Neural progenitor cell (in vitro differentiated cells): ENCODE measurements at regions not wholly inside any gene's neighbourhood (a gene's known extent, or its start where the extent isn't known, plus 50 kb on each side); places are given as distances from the start of the nearest gene placed in this dataset.

Experiments used
- DNase-seq: peaks from one replicate; pipeline ENCODE4 v3.0.0-alpha.2; 2016; ENCODE audit warnings: low spot score
- H2AFZ ChIP-seq: fragments of 200-600 bp; sonication (generic); replicated peaks from 2 replicates; pipeline ENCODE4 v1.6.1; 2016; ENCODE audit warnings: antibody characterized with exemption
- H3F3A ChIP-seq: fragments of 200-600 bp; sonication (generic); 2 replicates; pipeline ENCODE4 v1.6.1; 2016; ENCODE audit warnings: antibody characterized with exemption, low read depth
- H3K27ac ChIP-seq: fragments of 200-600 bp; sonication (generic); 2 replicates; pipeline ENCODE4 v1.5.1; 2016; ENCODE audit warnings: mild to moderate bottlenecking
- H3K27me3 ChIP-seq: fragments of 200-600 bp; sonication (generic); 2 replicates; pipeline ENCODE4 v1.6.1; 2016; ENCODE audit warnings: mild to moderate bottlenecking, moderate library complexity
- H3K36me3 ChIP-seq: fragments of 200-600 bp; sonication (generic); 2 replicates; pipeline ENCODE4 v1.5.1; 2016
- H3K4me1 ChIP-seq: fragments of 200-600 bp; sonication (generic); 2 replicates; pipeline ENCODE4 v1.6.1; 2016; ENCODE audit warnings: mixed run types
- H3K4me2 ChIP-seq: fragments of 200-600 bp; sonication (generic); 2 replicates; pipeline ENCODE4 v1.6.1; 2016
- H3K4me3 ChIP-seq: fragments of 200-600 bp; sonication (generic); 2 replicates; pipeline ENCODE4 v1.5.1; 2016
- H3K79me2 ChIP-seq: fragments of 200-600 bp; sonication (generic); 2 replicates; pipeline ENCODE4 v1.6.1; 2016; ENCODE audit warnings: low read depth
- H3K9ac ChIP-seq: fragments of 200-600 bp; sonication (generic); 2 replicates; pipeline ENCODE4 v1.6.1; 2016
- H3K9me3 ChIP-seq: fragments of 200-600 bp; sonication (generic); 2 replicates; pipeline ENCODE4 v1.5.1; 2016; ENCODE audit warnings: low read depth
- H4K20me1 ChIP-seq: fragments of 200-600 bp; sonication (generic); 2 replicates; pipeline ENCODE4 v1.6.1; 2016; ENCODE audit warnings: low read depth
- H3K27ac Mint-ChIP-seq: 3 replicates; pipeline ENCODE4 v1.8.0; 2021; ENCODE audit warnings: mixed read lengths
- H3K27me3 Mint-ChIP-seq: 2 replicates; pipeline ENCODE4 v1.8.0; 2022; ENCODE audit warnings: low read depth, mild to moderate bottlenecking, inconsistent platforms, moderate library complexity, mixed read lengths; ENCODE audit not compliant: insufficient read depth
- H3K36me3 Mint-ChIP-seq: 3 replicates; pipeline ENCODE4 v1.8.0; 2021; ENCODE audit warnings: mixed read lengths
- H3K4me1 Mint-ChIP-seq: 3 replicates; pipeline ENCODE4 v1.8.0; 2021; ENCODE audit warnings: mixed read lengths
- H3K4me3 Mint-ChIP-seq: 3 replicates; pipeline ENCODE4 v1.8.0; 2021; ENCODE audit warnings: mild to moderate bottlenecking, moderate library complexity, mixed read lengths
- H3K9me3 Mint-ChIP-seq: 3 replicates; pipeline ENCODE4 v1.8.0; 2020; ENCODE audit warnings: mixed read lengths
- EZH2 ChIP-seq: fragments of 200-600 bp; sonication (generic); IDR thresholded peaks from 2 replicates; pipeline ENCODE4 v1.6.1; 2017; ENCODE audit warnings: antibody characterized with exemption, mild to moderate bottlenecking, moderate library complexity
- EZH2phosphoT487 ChIP-seq: fragments of 200-600 bp; sonication (generic); IDR thresholded peaks from 2 replicates; pipeline ENCODE4 v1.6.1; 2017; ENCODE audit warnings: antibody characterized with exemption
- TF ChIP-seq, protein P1 (sequence below): fragments of 200-600 bp; sonication (generic); IDR thresholded peaks from 2 replicates; pipeline ENCODE4 v1.5.1; 2017; ENCODE audit warnings: antibody characterized with exemption, mild to moderate bottlenecking

DNA sequence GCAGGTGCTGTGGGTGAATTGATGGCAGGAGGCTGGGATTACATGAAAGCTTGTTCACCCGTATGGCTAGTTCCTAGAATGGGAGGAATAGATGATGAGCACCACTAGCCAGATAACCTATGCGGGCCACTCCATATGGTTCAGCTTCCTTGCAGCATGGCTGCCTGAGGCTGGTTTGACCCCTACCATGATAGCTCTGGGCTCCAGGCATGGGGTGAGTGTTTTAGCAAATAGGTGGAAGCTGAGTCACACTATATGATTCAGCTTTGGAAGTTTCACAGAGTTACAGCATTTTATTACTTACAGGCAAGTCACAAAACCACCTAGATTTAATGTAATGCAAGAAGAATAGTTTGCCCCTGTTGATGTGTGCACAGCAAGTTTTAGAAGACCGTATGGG, 603.2 kb downstream of the STIM2 start:
- no peaks in the 10 kb centered on the region for H4K20me1 ChIP-seq
- no peaks in the 10 kb centered on the region for H3K36me3 ChIP-seq
- Mint-ChIP-seq H3K4me3 (no peak overlapping the region), H3K27ac (no peak overlapping the region), H3K36me3 (no peaks in the 10 kb centered on the region), H3K27me3 (peaks cover 2% of the 10 kb centered on the region), H3K9me3 (peaks cover 2% of the 10 kb centered on the region), H3K4me1 (peaks cover 8% of the 10 kb centered on the region)
- no peak overlapping the region for H3K4me3 ChIP-seq
- no peaks in the 10 kb centered on the region for H3F3A ChIP-seq
- no peaks in the 10 kb centered on the region for H3K79me2 ChIP-seq
- H3K9ac ChIP-seq = no peak overlapping the region
- no peak overlapping the region for H3K4me2 ChIP-seq
- no peak overlapping the region for H3K27ac ChIP-seq
- TF ChIP-seq, protein P1, sequence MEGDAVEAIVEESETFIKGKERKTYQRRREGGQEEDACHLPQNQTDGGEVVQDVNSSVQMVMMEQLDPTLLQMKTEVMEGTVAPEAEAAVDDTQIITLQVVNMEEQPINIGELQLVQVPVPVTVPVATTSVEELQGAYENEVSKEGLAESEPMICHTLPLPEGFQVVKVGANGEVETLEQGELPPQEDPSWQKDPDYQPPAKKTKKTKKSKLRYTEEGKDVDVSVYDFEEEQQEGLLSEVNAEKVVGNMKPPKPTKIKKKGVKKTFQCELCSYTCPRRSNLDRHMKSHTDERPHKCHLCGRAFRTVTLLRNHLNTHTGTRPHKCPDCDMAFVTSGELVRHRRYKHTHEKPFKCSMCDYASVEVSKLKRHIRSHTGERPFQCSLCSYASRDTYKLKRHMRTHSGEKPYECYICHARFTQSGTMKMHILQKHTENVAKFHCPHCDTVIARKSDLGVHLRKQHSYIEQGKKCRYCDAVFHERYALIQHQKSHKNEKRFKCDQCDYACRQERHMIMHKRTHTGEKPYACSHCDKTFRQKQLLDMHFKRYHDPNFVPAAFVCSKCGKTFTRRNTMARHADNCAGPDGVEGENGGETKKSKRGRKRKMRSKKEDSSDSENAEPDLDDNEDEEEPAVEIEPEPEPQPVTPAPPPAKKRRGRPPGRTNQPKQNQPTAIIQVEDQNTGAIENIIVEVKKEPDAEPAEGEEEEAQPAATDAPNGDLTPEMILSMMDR = no peak
- TF ChIP-seq EZH2phosphoT487 (no peak), EZH2 (no peak)
- no peak for DNase-seq
- H3K4me1 ChIP-seq = no peaks in the 10 kb centered on the region
- no peak overlapping the region for H2AFZ ChIP-seq
- no peaks in the 10 kb centered on the region for H3K9me3 ChIP-seq
- no peaks in the 10 kb centered on the region for H3K27me3 ChIP-seq

DNA sequence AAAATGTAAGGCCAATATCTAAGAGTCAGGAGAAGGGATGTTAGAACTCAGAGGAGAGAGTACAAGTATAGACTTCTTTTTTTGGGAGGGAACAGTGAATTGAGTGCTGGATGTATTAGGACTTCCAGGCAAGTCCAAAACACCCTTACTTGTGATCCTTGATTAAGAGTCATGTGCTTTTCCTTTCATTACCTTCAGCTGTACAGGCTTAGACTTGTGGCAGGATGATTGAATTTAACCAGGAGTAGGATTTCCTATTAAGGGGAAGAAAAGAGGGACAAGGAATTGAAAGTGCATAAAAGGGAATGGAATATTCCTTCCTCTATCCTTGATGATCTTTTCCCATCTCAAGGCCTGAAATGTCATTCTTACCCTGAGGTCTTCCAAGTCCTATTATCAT, 606.7 kb downstream of the STIM2 start:
- no peaks in the 10 kb centered on the region for H3K36me3 ChIP-seq
- TF ChIP-seq, protein P1 = no peak
- no peak for TF ChIP-seq EZH2
- no peak for TF ChIP-seq EZH2phosphoT487
- no peaks in the 10 kb centered on the region for H3K27me3 ChIP-seq
- no peak overlapping the region for H3K27ac ChIP-seq
- H3K4me3 Mint-ChIP-seq = no peak overlapping the region
- no peaks in the 10 kb centered on the region for H3F3A ChIP-seq
- no peak for DNase-seq
- H3K4me1 ChIP-seq = no peaks in the 10 kb centered on the region
- H3K4me2 ChIP-seq = no peak overlapping the region
- no peaks in the 10 kb centered on the region for H3K9me3 Mint-ChIP-seq
- H3K4me1 Mint-ChIP-seq = peaks cover 8% of the 10 kb centered on the region
- no peaks in the 10 kb centered on the region for H3K27me3 Mint-ChIP-seq
- no peak overlapping the region for H2AFZ ChIP-seq
- no peaks in the 10 kb centered on the region for H3K36me3 Mint-ChIP-seq
- no peak overlapping the region for H3K4me3 ChIP-seq
- H3K9ac ChIP-seq = no peak overlapping the region
- H4K20me1 ChIP-seq = no peaks in the 10 kb centered on the region
- H3K9me3 ChIP-seq = no peaks in the 10 kb centered on the region
- H3K79me2 ChIP-seq = no peaks in the 10 kb centered on the region
- H3K27ac Mint-ChIP-seq = no peak overlapping the region

DNA sequence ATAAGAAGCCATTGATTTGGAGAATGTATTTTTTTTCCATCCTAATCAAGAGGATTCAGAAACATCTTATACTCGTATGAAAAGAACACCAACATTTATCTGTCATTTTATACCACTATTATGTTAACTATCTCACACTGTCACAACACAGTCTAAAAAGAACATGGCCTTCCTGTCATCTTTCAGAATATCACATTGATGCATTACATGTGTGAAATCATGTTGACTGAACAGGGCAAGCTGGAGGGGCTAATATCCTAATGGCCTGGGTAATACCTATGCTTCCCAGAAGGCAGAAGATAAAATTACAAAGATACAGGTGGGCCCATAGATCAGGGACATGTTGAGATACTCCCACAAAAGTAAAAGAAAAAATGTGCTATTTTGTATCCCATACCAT, 611.7 kb downstream of the STIM2 start:
- H3K4me1 ChIP-seq = no peaks in the 10 kb centered on the region
- no peak overlapping the region for H3K4me3 ChIP-seq
- Mint-ChIP-seq H3K36me3 (no peaks in the 10 kb centered on the region), H3K4me3 (no peak overlapping the region), H3K4me1 (no peaks in the 10 kb centered on the region), H3K27me3 (no peaks in the 10 kb centered on the region), H3K9me3 (no peaks in the 10 kb centered on the region), H3K27ac (no peak overlapping the region)
- no peak overlapping the region for H2AFZ ChIP-seq
- no peaks in the 10 kb centered on the region for H3K36me3 ChIP-seq
- no peaks in the 10 kb centered on the region for H3K9me3 ChIP-seq
- DNase-seq = no peak
- H3K4me2 ChIP-seq = no peak overlapping the region
- TF ChIP-seq EZH2phosphoT487 (no peak), EZH2 (no peak)
- TF ChIP-seq, protein P1 = no peak
- no peaks in the 10 kb centered on the region for H4K20me1 ChIP-seq
- H3K79me2 ChIP-seq = no peaks in the 10 kb centered on the region
- no peaks in the 10 kb centered on the region for H3K27me3 ChIP-seq
- no peaks in the 10 kb centered on the region for H3F3A ChIP-seq
- H3K27ac ChIP-seq = no peak overlapping the region
- no peak overlapping the region for H3K9ac ChIP-seq

DNA sequence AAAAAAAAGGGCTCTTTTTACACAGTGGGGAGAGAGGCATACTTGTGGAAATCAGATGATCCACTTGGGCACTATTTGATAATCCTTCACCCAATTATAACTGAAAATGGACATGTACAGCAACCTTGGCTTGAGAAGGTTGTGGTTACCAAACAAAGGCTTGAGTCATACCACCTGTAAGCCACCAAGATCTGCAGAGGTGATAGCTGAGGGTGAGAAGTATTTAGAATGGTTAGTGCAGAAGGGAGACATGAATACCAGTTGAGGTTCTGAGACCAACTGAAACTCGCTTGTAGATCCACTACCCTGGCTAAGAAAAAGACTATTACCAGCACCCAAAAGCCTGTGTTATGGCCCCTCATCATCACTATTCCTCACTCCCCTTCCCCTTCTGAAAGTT, 614.0 kb downstream of the STIM2 start:
- Histone ChIP-seq H3K9ac (no peak overlapping the region), H3K9me3 (no peaks in the 10 kb centered on the region), H3K27ac (no peak overlapping the region), H3F3A (no peaks in the 10 kb centered on the region), H3K27me3 (no peaks in the 10 kb centered on the region), H3K4me1 (no peaks in the 10 kb centered on the region), H3K36me3 (no peaks in the 10 kb centered on the region), H3K4me3 (no peak overlapping the region), H3K79me2 (no peaks in the 10 kb centered on the region), H2AFZ (no peak overlapping the region), H3K4me2 (no peak overlapping the region), H4K20me1 (no peaks in the 10 kb centered on the region)
- H3K36me3 Mint-ChIP-seq = no peaks in the 10 kb centered on the region
- no peaks in the 10 kb centered on the region for H3K4me1 Mint-ChIP-seq
- no peak for TF ChIP-seq EZH2
- TF ChIP-seq, protein P1 = no peak
- TF ChIP-seq EZH2phosphoT487 = no peak
- no peak for DNase-seq
- no peak overlapping the region for H3K4me3 Mint-ChIP-seq
- no peaks in the 10 kb centered on the region for H3K27me3 Mint-ChIP-seq
- H3K9me3 Mint-ChIP-seq = no peaks in the 10 kb centered on the region
- no peak overlapping the region for H3K27ac Mint-ChIP-seq
